ENCODE measurements at regions not wholly inside any gene's neighbourhood (a gene's known extent, or its start where the extent isn't known, plus 50 kb on each side); places are given as distances from the start of the nearest gene placed in this dataset.

GRCh38 chr18:45151645-45152044, 463.6 kb upstream of the SLC14A2 start:
- TF ChIP-seq CTCF (IDR thresholded peaks at IDR 0.05): no peak
- no peak for TF ChIP-seq POLR2A (IDR thresholded peaks at IDR 0.05)
